Ecto neural progenitor cell (in vitro differentiated cells): ENCODE measurements at regions not wholly inside any gene's neighbourhood (a gene's known extent, or its start where the extent isn't known, plus 50 kb on each side); places are given as distances from the start of the nearest gene placed in this dataset.

Source experiments
- DNase-seq: peaks from one replicate; pipeline ENCODE4 v3.0.0-alpha.2; 2018; ENCODE audit warnings: low spot score

GRCh38 chr5:109531262-109531661 is 121.5 kb upstream of the PJA2 start:
- DNase-seq = no peak

GRCh38 chr5:109529987-109530386 is 120.2 kb upstream of the PJA2 start:
- DNase-seq = no peak

- no peak for DNase-seq
Measured at GRCh38 chr5:109529520-109529919, 119.7 kb upstream of the PJA2 start.

- DNase-seq = no peak
Measured at GRCh38 chr5:109524555-109524954, 114.8 kb upstream of the PJA2 start.

GRCh38 chr5:109524026-109524425 is 114.3 kb upstream of the PJA2 start:
- DNase-seq = no peak

GRCh38 chr5:109522404-109522803 is 112.6 kb upstream of the PJA2 start:
- no peak for DNase-seq

GRCh38 chr5:109519416-109519815 is 109.6 kb upstream of the PJA2 start:
- DNase-seq = no peak

GRCh38 chr5:109516390-109516789 is 106.6 kb upstream of the PJA2 start:
- no peak for DNase-seq

GRCh38 chr5:109511980-109512734 is 102.4 kb upstream of the PJA2 start:
- no peak for DNase-seq

GRCh38 chr5:109506556-109506955 is 96.8 kb upstream of the PJA2 start:
- DNase-seq = no peak

GRCh38 chr5:109496112-109496511 is 86.3 kb upstream of the PJA2 start:
- no peak for DNase-seq

GRCh38 chr5:109487753-109488420 is 78.1 kb upstream of the PJA2 start:
- DNase-seq = no peak

- no peak for DNase-seq
Measured at GRCh38 chr5:109486200-109486804, 76.5 kb upstream of the PJA2 start.

GRCh38 chr5:109485030-109485429 is 75.3 kb upstream of the PJA2 start:
- no peak for DNase-seq

GRCh38 chr5:109484597-109484996 is 74.8 kb upstream of the PJA2 start:
- DNase-seq = no peak

- no peak for DNase-seq
Measured at GRCh38 chr5:109483395-109483971, 73.7 kb upstream of the PJA2 start.

GRCh38 chr5:109482748-109483147 is 73.0 kb upstream of the PJA2 start:
- no peak for DNase-seq

GRCh38 chr5:109479260-109479860 is 69.6 kb upstream of the PJA2 start:
- no peak for DNase-seq

- DNase-seq = no peak
Measured at GRCh38 chr5:109478830-109479229, 69.1 kb upstream of the PJA2 start.

- DNase-seq = no peak
Measured at GRCh38 chr5:109476292-109476691, 66.5 kb upstream of the PJA2 start.

- DNase-seq = no peak
Measured at GRCh38 chr5:109469896-109470662, 60.3 kb upstream of the PJA2 start.
